ENCODE measurements at regions not wholly inside any gene's neighbourhood (a gene's known extent, or its start where the extent isn't known, plus 50 kb on each side); places are given as distances from the start of the nearest gene placed in this dataset.

- H3K4me2 ChIP-seq, result no peak overlapping the region
- H3K36me3 ChIP-seq (ENCODE audit: insufficient read depth), result no peaks in the 10 kb centered on the region
- H3K4me1 Mint-ChIP-seq, result peaks cover 30% of the 10 kb centered on the region
- no peak overlapping the region for H2AFZ ChIP-seq
- ATAC-seq (no peak), DNase-seq (ENCODE audit: low spot score) (no peak)
- no peaks in the 10 kb centered on the region for H3K9me2 ChIP-seq (ENCODE audit: insufficient read depth)
- H3K27me3 ChIP-seq (ENCODE audit: insufficient read depth), result no peaks in the 10 kb centered on the region
- peaks cover 31% of the 10 kb centered on the region for H3K4me1 ChIP-seq (ENCODE audit: insufficient read depth)
- H3K27ac Mint-ChIP-seq, result no peak overlapping the region
- H3K4me3 ChIP-seq, result no peak overlapping the region
- no peak overlapping the region for H3K27ac ChIP-seq (ENCODE audit: low read depth)
- no peaks in the 10 kb centered on the region for H4K20me1 ChIP-seq (replicated peaks; ENCODE audit: insufficient read depth)
- H3K4me3 Mint-ChIP-seq, result no peak overlapping the region
- no peaks in the 10 kb centered on the region for H3K36me3 Mint-ChIP-seq (ENCODE audit: low read depth)
- peaks cover 7% of the 10 kb centered on the region for H3K27me3 Mint-ChIP-seq (ENCODE audit: insufficient read depth, low read depth, poor library complexity)
- no peaks in the 10 kb centered on the region for H3K9me3 Mint-ChIP-seq
- H3K79me2 ChIP-seq (replicated peaks; ENCODE audit: insufficient read depth), result no peaks in the 10 kb centered on the region
- H3F3A ChIP-seq (replicated peaks; ENCODE audit: low read depth), result no peaks in the 10 kb centered on the region
- TF ChIP-seq STAT1 (IDR thresholded peaks at IDR 0.05; ENCODE audit: unreplicated experiment), result no peak
Measured at GRCh38 chr3:27540231-27540630, 56.0 kb upstream of the SLC4A7 start.

- Histone ChIP-seq H3K4me1 (ENCODE audit: insufficient read depth) (peaks cover 26% of the 10 kb centered on the region), H2AFZ (no peak overlapping the region), H3K36me3 (ENCODE audit: insufficient read depth) (no peaks in the 10 kb centered on the region), H3K4me2 (no peak overlapping the region), H4K20me1 (replicated peaks; ENCODE audit: insufficient read depth) (no peaks in the 10 kb centered on the region), H3K27me3 (ENCODE audit: insufficient read depth) (peaks cover 10% of the 10 kb centered on the region), H3F3A (replicated peaks; ENCODE audit: low read depth) (0 out of 2 replicates have a peak, but pooled peaks cover 14% of the 10 kb centered on the region), H3K27ac (ENCODE audit: low read depth) (no peak overlapping the region), H3K4me3 (no peak overlapping the region), H3K79me2 (replicated peaks; ENCODE audit: insufficient read depth) (no peaks in the 10 kb centered on the region), H3K9me2 (ENCODE audit: insufficient read depth) (no peaks in the 10 kb centered on the region)
- H3K4me3 Mint-ChIP-seq, result no peak overlapping the region
- no peaks in the 10 kb centered on the region for H3K9me3 Mint-ChIP-seq
- no peaks in the 10 kb centered on the region for H3K36me3 Mint-ChIP-seq (ENCODE audit: low read depth)
- peaks cover 20% of the 10 kb centered on the region for H3K27me3 Mint-ChIP-seq (ENCODE audit: insufficient read depth, low read depth, poor library complexity)
- TF ChIP-seq ETS1 (IDR thresholded peaks at IDR 0.05), result no peak
- no peak for TF ChIP-seq EZH2 (IDR thresholded peaks at IDR 0.05; ENCODE audit: low read depth, unreplicated experiment)
- TF ChIP-seq POLR2AphosphoS5 (IDR thresholded peaks at IDR 0.05; ENCODE audit: low read depth), result no peak
- TF ChIP-seq EZH2phosphoT487 (IDR thresholded peaks at IDR 0.05; ENCODE audit: unreplicated experiment), result no peak
- no peak for TF ChIP-seq CREB1 (CRISPR knock-in tag; IDR thresholded peaks at IDR 0.05; ENCODE audit: low read depth)
- no peak for TF ChIP-seq ZNF114 (CRISPR knock-in tag; IDR thresholded peaks at IDR 0.05)
- TF ChIP-seq CTCF (conservative IDR thresholded peaks at IDR 0.05; ENCODE audit: low read depth in 2 of 2), result no peak
- no peak for TF ChIP-seq ZNF462 (CRISPR knock-in tag; IDR thresholded peaks at IDR 0.05)
- no peak for TF ChIP-seq ZNF331 (CRISPR knock-in tag; IDR thresholded peaks at IDR 0.05; ENCODE audit: low read depth)
- no peak for TF ChIP-seq JUNB (IDR thresholded peaks at IDR 0.05; ENCODE audit: unreplicated experiment)
- H3K4me1 Mint-ChIP-seq, result peaks cover 51% of the 10 kb centered on the region
- ATAC-seq, result no peak
- DNase-seq (ENCODE audit: low spot score), result no peak
- no peak overlapping the region; the same call in 1 of the 2 replicates for H3K27ac Mint-ChIP-seq
Measured at GRCh38 chr3:27536491-27536890, 52.3 kb upstream of the SLC4A7 start.

Measured in GM23338 (cell line).